HEK293 (cell line): ENCODE measurements at regions not wholly inside any gene's neighbourhood (a gene's known extent, or its start where the extent isn't known, plus 50 kb on each side); places are given as distances from the start of the nearest gene placed in this dataset.

Experiments used
- CTCF ChIA-PET: fragments of 350-600 bp; formaldehyde crosslinking; extraction: SDS; loops from one replicate; lab custom pipeline; 2021; ENCODE audit warnings: antibody characterized with exemption; lab: Yijun Ruan, JAX
- POLR2A ChIA-PET: fragments of 300-600 bp; formaldehyde crosslinking; extraction: SDS; loops from one replicate; lab custom pipeline; 2020; ENCODE audit warnings: antibody characterized with exemption, inconsistent platforms; lab: Yijun Ruan, JAX
- H3K27ac ChIP-seq: fragments of 200-500 bp; sonication (Bioruptor generic); 2 replicates; pipeline ENCODE4 v1.5.1; 2014; ENCODE audit warnings: low read depth, low read length, control low read depth, inconsistent platforms; ENCODE audit errors: extremely low read depth
- H3K36me3 ChIP-seq, 2 experiments: fragments of 200-500 bp in 1 of 2; sonication (Bioruptor generic) in 1 of 2; 1 replicate in 1 of 2; 2 replicates in 1 of 2; pipeline ENCODE4 v1.5.1; 2014 to 2017; ENCODE audit warnings: inconsistent platforms in 2 of 2, low read length in 2 of 2; ENCODE audit not compliant: control insufficient read depth in 2 of 2, insufficient read depth in 1 of 2
- H3K4me1 ChIP-seq: fragments of 200-500 bp; sonication (Bioruptor generic); 2 replicates; pipeline ENCODE4 v1.5.1; 2014; ENCODE audit warnings: mild to moderate bottlenecking, low read length, inconsistent platforms; ENCODE audit not compliant: control insufficient read depth, insufficient read depth
- H3K4me3 ChIP-seq: 2 replicates; pipeline ENCODE4 v1.5.1; 2011; ENCODE audit warnings: low read depth, mild to moderate bottlenecking, control low read depth, low read length, moderate library complexity
- H3K9me3 ChIP-seq: fragments of 200-500 bp; sonication (Bioruptor generic); 2 replicates; pipeline ENCODE4 v1.5.1; 2014; ENCODE audit warnings: low read depth, low read length, inconsistent platforms; ENCODE audit not compliant: control insufficient read depth, insufficient read depth
- BCL11A ChIP-seq: fragments of 450-650 bp; formaldehyde crosslinking; IDR thresholded peaks from 2 replicates; pipeline ENCODE4 v1.5.1; 2016; ENCODE audit warnings: low read depth, missing biosample characterization, missing genetic modification characterization
- ZBTB17 ChIP-seq: fragments of 450-650 bp; formaldehyde crosslinking; IDR thresholded peaks from 2 replicates; pipeline ENCODE4 v1.5.1; 2016; ENCODE audit warnings: missing biosample characterization, missing genetic modification characterization
- ZBTB8A ChIP-seq: fragments of 450-650 bp; formaldehyde crosslinking; IDR thresholded peaks from 2 replicates; pipeline ENCODE4 v1.5.1; 2016; ENCODE audit warnings: missing biosample characterization, missing genetic modification characterization
- ZNF132 ChIP-seq: fragments of 450-650 bp; formaldehyde crosslinking; IDR thresholded peaks from 2 replicates; pipeline ENCODE4 v1.5.1; 2017; ENCODE audit warnings: missing biosample characterization, missing genetic modification characterization, borderline replicate concordance
- ZNF138 ChIP-seq: fragments of 450-650 bp; formaldehyde crosslinking; IDR thresholded peaks from 2 replicates; pipeline ENCODE4 v1.5.1; 2016; ENCODE audit warnings: missing biosample characterization, missing genetic modification characterization, borderline replicate concordance
- ZNF561 ChIP-seq: fragments of 450-650 bp; IDR thresholded peaks from 2 replicates; pipeline ENCODE4 v1.5.1; 2018; ENCODE audit warnings: missing biosample characterization, missing genetic modification characterization, borderline replicate concordance
- ZNF600 ChIP-seq: fragments of 450-650 bp; formaldehyde crosslinking; IDR thresholded peaks from 2 replicates; pipeline ENCODE4 v1.5.1; 2016; ENCODE audit warnings: missing biosample characterization, missing genetic modification characterization
- ZNF791 ChIP-seq: fragments of 450-650 bp; formaldehyde crosslinking; IDR thresholded peaks from 2 replicates; pipeline ENCODE4 v1.5.1; 2016; ENCODE audit warnings: missing biosample characterization, missing genetic modification characterization
- TF ChIP-seq, protein P1 (sequence below): fragments of 450-650 bp; formaldehyde crosslinking; IDR thresholded peaks from 2 replicates; pipeline ENCODE4 v1.5.1; 2016; ENCODE audit warnings: missing biosample characterization, missing genetic modification characterization
- TF ChIP-seq, protein P2 (sequence below): fragments of 450-650 bp; formaldehyde crosslinking; IDR thresholded peaks from 2 replicates; pipeline ENCODE4 v1.5.1; 2017; ENCODE audit warnings: missing biosample characterization, missing genetic modification characterization
- TF ChIP-seq, protein P3 (sequence below): fragments of 450-650 bp; formaldehyde crosslinking; IDR thresholded peaks from 2 replicates; pipeline ENCODE4 v1.5.1; 2016; ENCODE audit warnings: missing biosample characterization, missing genetic modification characterization
- TF ChIP-seq, protein P4 (sequence below): fragments of 450-650 bp; formaldehyde crosslinking; IDR thresholded peaks from 2 replicates; pipeline ENCODE4 v1.5.1; 2016; ENCODE audit warnings: missing biosample characterization, missing genetic modification characterization, low read depth

DNA sequence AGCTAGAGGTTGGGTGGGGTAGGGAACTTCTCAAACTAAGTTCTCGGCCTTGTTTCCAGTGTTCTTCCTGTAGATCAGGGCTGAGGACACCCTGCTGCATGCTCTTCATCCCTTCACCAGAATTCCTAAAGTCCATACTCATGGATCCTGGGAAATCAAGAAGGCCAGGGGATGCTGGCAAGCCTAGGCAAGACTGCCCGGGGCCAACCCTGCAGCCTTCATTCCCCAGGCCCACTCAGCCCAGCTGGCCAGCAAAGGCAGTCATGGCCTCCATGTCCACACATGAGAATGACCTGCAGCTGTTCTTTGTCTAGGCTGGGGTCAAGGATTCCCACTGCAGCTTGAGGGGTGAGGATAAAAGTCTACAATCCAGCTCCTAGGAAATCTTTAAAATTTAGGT, 109.3 kb upstream of the ETV6 start (continued):
- no peak for TF ChIP-seq ZBTB17 (tag by site-specific recombination)
- TF ChIP-seq, protein P1, sequence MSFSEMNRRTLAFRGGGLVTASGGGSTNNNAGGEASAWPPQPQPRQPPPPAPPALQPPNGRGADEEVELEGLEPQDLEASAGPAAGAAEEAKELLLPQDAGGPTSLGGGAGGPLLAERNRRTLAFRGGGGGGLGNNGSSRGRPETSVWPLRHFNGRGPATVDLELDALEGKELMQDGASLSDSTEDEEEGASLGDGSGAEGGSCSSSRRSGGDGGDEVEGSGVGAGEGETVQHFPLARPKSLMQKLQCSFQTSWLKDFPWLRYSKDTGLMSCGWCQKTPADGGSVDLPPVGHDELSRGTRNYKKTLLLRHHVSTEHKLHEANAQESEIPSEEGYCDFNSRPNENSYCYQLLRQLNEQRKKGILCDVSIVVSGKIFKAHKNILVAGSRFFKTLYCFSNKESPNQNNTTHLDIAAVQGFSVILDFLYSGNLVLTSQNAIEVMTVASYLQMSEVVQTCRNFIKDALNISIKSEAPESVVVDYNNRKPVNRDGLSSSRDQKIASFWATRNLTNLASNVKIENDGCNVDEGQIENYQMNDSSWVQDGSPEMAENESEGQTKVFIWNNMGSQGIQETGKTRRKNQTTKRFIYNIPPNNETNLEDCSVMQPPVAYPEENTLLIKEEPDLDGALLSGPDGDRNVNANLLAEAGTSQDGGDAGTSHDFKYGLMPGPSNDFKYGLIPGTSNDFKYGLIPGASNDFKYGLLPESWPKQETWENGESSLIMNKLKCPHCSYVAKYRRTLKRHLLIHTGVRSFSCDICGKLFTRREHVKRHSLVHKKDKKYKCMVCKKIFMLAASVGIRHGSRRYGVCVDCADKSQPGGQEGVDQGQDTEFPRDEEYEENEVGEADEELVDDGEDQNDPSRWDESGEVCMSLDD, result no peak

DNA sequence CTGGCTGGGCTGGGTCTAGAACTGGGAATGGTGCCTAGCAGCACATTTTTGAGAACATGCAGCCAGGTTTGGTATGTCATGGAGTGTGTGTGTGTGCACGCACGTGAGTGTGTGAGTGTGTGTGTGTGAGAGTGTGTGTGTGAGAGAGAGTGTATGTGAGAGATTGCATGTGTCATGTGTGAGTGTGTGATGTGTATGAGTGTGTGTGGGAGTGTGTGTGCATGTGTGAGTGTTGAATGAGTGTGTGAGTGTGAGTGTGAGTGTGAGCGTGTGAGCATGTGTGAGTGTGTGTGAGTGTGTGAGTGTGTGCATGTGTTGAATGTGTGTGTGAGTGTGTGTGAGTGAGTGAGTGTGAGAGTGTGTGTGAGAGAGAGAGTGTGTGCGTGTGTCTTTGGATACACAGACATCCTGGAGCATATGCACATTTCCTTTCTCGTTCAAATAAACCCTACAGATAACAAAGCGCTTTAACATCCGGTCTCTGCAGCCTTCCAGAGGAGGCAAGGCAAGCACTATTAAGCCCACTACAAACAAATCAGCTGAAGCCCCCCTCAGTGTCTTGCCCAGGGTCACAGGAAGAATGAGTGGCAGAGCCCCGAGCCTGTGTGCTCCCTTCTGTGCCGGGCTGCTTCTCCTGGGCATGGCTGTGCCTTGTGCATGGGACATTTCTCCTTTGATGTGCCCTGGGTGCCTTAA, 108.7 kb upstream of the ETV6 start:
- ChIA-PET POLR2A (no interaction called here), CTCF (interaction anchor here (0.6 kb wide), 1 partner anchor 498 kb away, joined by 3 read pairs; no protein-coding TSS in a partner anchor)
- H3K9me3 ChIP-seq, result no peaks in the 10 kb centered on the region
- H3K27ac ChIP-seq, result no peak overlapping the region
- no peaks in the 10 kb centered on the region for H3K36me3 ChIP-seq
- TF ChIP-seq, protein P2, sequence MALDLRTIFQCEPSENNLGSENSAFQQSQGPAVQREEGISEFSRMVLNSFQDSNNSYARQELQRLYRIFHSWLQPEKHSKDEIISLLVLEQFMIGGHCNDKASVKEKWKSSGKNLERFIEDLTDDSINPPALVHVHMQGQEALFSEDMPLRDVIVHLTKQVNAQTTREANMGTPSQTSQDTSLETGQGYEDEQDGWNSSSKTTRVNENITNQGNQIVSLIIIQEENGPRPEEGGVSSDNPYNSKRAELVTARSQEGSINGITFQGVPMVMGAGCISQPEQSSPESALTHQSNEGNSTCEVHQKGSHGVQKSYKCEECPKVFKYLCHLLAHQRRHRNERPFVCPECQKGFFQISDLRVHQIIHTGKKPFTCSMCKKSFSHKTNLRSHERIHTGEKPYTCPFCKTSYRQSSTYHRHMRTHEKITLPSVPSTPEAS (tag by site-specific recombination), result peak; percentile 85
- TF ChIP-seq ZNF600 (tag by site-specific recombination), result no peak
- TF ChIP-seq BCL11A (tag by site-specific recombination), result no peak
- no peak for TF ChIP-seq ZNF791 (tag by site-specific recombination)
- no peak for TF ChIP-seq ZBTB8A (tag by site-specific recombination)
- no peak for TF ChIP-seq ZNF132 (tag by site-specific recombination)
- no peak overlapping the region for H3K4me3 ChIP-seq
- no peaks in the 10 kb centered on the region for H3K4me1 ChIP-seq

DNA sequence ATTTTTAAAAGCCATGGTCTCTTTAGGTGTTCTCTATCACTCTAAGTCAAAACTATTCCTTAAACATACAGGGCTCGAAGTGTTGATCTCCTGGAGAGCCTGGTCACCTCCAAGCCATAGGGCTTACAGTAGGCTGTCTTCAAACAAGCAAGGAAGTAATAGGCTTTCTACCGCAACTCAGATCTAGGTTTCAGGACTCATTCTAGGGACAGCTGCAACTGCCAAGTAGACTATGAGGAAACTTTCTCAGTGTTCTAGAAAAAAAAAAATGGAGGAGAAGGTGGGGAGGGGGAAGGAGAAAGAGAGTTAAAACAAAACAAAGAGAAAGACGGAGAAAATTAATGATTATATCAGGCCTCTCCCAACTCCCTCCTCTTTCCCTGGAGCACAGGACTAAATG, 106.9 kb upstream of the ETV6 start:
- Histone ChIP-seq H3K4me1 (no peaks in the 10 kb centered on the region), H3K36me3 (no peaks in the 10 kb centered on the region), H3K27ac (no peak overlapping the region), H3K4me3 (no peak overlapping the region), H3K9me3 (no peaks in the 10 kb centered on the region)
- ChIA-PET CTCF (no interaction called here), POLR2A (no interaction called here)
- TF ChIP-seq ZNF138 (tag by site-specific recombination), result no peak
- TF ChIP-seq, protein P3, sequence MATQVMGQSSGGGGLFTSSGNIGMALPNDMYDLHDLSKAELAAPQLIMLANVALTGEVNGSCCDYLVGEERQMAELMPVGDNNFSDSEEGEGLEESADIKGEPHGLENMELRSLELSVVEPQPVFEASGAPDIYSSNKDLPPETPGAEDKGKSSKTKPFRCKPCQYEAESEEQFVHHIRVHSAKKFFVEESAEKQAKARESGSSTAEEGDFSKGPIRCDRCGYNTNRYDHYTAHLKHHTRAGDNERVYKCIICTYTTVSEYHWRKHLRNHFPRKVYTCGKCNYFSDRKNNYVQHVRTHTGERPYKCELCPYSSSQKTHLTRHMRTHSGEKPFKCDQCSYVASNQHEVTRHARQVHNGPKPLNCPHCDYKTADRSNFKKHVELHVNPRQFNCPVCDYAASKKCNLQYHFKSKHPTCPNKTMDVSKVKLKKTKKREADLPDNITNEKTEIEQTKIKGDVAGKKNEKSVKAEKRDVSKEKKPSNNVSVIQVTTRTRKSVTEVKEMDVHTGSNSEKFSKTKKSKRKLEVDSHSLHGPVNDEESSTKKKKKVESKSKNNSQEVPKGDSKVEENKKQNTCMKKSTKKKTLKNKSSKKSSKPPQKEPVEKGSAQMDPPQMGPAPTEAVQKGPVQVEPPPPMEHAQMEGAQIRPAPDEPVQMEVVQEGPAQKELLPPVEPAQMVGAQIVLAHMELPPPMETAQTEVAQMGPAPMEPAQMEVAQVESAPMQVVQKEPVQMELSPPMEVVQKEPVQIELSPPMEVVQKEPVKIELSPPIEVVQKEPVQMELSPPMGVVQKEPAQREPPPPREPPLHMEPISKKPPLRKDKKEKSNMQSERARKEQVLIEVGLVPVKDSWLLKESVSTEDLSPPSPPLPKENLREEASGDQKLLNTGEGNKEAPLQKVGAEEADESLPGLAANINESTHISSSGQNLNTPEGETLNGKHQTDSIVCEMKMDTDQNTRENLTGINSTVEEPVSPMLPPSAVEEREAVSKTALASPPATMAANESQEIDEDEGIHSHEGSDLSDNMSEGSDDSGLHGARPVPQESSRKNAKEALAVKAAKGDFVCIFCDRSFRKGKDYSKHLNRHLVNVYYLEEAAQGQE (tag by site-specific recombination), result peak; percentile 43; the same call in 1 of the 2 replicates

DNA sequence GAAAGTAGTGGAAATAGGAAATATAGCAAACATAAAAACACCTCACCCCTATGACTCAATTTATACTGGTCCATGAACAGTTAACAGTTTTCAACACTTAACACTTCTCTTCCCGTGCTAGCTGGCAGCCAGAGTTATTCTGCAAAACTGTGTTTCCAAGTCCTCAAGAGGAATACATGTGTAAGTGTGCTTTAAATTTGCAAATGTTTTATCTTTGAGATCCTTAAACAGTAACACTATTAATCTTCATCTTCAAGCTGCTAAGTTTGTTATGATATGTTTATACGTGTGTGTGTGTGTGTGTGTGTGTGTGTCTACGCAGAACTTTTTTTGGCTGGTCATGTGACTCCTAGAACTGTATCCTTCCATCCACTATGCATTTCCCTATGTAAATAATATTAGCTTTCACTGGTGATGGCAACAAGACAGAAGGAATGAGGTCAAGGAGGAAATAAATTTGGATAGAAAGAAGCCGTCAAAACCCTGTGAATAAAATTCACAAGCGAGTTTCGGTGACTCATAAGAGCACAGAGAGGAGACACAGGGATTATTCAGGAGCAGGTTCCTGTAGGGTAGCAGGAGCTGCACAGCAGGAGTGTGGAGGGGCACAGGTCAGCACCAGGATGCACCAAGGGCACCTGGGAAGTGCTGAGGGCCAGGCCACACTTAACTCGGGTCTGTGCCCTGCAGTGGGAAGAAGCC, 105.9 kb upstream of the ETV6 start:
- TF ChIP-seq, protein P4, sequence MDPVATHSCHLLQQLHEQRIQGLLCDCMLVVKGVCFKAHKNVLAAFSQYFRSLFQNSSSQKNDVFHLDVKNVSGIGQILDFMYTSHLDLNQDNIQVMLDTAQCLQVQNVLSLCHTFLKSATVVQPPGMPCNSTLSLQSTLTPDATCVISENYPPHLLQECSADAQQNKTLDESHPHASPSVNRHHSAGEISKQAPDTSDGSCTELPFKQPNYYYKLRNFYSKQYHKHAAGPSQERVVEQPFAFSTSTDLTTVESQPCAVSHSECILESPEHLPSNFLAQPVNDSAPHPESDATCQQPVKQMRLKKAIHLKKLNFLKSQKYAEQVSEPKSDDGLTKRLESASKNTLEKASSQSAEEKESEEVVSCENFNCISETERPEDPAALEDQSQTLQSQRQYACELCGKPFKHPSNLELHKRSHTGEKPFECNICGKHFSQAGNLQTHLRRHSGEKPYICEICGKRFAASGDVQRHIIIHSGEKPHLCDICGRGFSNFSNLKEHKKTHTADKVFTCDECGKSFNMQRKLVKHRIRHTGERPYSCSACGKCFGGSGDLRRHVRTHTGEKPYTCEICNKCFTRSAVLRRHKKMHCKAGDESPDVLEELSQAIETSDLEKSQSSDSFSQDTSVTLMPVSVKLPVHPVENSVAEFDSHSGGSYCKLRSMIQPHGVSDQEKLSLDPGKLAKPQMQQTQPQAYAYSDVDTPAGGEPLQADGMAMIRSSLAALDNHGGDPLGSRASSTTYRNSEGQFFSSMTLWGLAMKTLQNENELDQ (tag by site-specific recombination), result no peak
- TF ChIP-seq ZNF561 (tag by site-specific recombination), result no peak
- H3K36me3 ChIP-seq, result no peaks in the 10 kb centered on the region
- no peak overlapping the region for H3K27ac ChIP-seq
- CTCF ChIA-PET, result no interaction called here
- no peaks in the 10 kb centered on the region for H3K4me1 ChIP-seq
- H3K4me3 ChIP-seq, result no peak overlapping the region
- POLR2A ChIA-PET, result no interaction called here
- H3K9me3 ChIP-seq, result no peaks in the 10 kb centered on the region
